Glutamatergic neuron (in vitro differentiated cells): ENCODE measurements at regions not wholly inside any gene's neighbourhood (a gene's known extent, or its start where the extent isn't known, plus 50 kb on each side); places are given as distances from the start of the nearest gene placed in this dataset.

Source experiments
- DNase-seq: peaks from one replicate; pipeline ENCODE4 v3.0.0; 2022
- H3K27ac Mint-ChIP-seq: one replicate; pipeline ENCODE4 v1.8.0; 2020; ENCODE audit warnings: mild to moderate bottlenecking, mixed read lengths, inconsistent platforms; ENCODE audit not compliant: unreplicated experiment
- H3K27me3 Mint-ChIP-seq: one replicate; pipeline ENCODE4 v1.8.0; 2020; ENCODE audit warnings: mild to moderate bottlenecking, moderate library complexity, mixed read lengths, inconsistent platforms; ENCODE audit not compliant: unreplicated experiment
- H3K36me3 Mint-ChIP-seq: one replicate; pipeline ENCODE4 v1.8.0; 2020; ENCODE audit warnings: mild to moderate bottlenecking, mixed read lengths, inconsistent platforms; ENCODE audit not compliant: unreplicated experiment
- H3K4me1 Mint-ChIP-seq: one replicate; pipeline ENCODE4 v1.8.0; 2020; ENCODE audit warnings: mild to moderate bottlenecking, low read depth, mixed read lengths, inconsistent platforms; ENCODE audit not compliant: unreplicated experiment
- H3K4me3 Mint-ChIP-seq: one replicate; pipeline ENCODE4 v1.8.0; 2020; ENCODE audit warnings: mild to moderate bottlenecking, mixed read lengths, inconsistent platforms; ENCODE audit not compliant: unreplicated experiment
- H3K9me3 Mint-ChIP-seq: one replicate; pipeline ENCODE4 v1.8.0; 2020; ENCODE audit warnings: mild to moderate bottlenecking, moderate library complexity, mixed read lengths, inconsistent platforms; ENCODE audit not compliant: unreplicated experiment
- CTCF ChIP-seq: fragments of 200-600 bp; sonication (generic); IDR thresholded peaks from one replicate; pipeline ENCODE4 v1.5.0; 2021; ENCODE audit not compliant: partially characterized antibody, unreplicated experiment

GRCh38 chr3:35070088-35070487, 569.2 kb upstream of the ARPP21 start:
- Mint-ChIP-seq H3K27ac (no peak overlapping the region), H3K4me1 (peaks cover 6% of the 10 kb centered on the region), H3K27me3 (no peaks in the 10 kb centered on the region), H3K9me3 (peaks cover 3% of the 10 kb centered on the region), H3K36me3 (no peaks in the 10 kb centered on the region), H3K4me3 (no peak overlapping the region)
- no peak for TF ChIP-seq CTCF
- no peak for DNase-seq

DNA sequence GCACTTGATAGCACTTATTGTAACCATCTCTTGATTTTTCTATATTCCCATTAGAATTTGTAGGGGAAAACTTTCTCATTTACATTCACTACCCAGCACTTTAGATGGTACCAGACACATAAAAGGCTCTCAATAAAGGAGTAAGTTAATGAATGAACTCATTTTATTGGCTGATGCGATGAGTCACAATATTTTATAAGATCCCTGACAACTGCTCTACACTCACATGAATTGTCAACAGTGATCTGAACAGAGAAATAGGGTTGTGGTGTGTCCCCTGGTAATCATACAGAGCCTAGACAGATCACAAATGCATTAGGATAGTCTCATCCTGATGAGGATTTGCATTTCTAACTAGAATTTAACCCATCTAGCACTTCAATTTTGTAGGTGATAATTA, 567.6 kb upstream of the ARPP21 start:
- Mint-ChIP-seq H3K4me1 (peaks cover 4% of the 10 kb centered on the region), H3K27me3 (no peaks in the 10 kb centered on the region), H3K9me3 (peaks cover 1% of the 10 kb centered on the region), H3K4me3 (no peak overlapping the region), H3K36me3 (no peaks in the 10 kb centered on the region), H3K27ac (no peak overlapping the region)
- no peak for TF ChIP-seq CTCF
- DNase-seq: no peak

GRCh38 chr3:35078780-35079179, 560.5 kb upstream of the ARPP21 start:
- H3K4me1 Mint-ChIP-seq: no peaks in the 10 kb centered on the region
- DNase-seq: no peak
- TF ChIP-seq CTCF: no peak
- no peak overlapping the region for H3K27ac Mint-ChIP-seq
- H3K36me3 Mint-ChIP-seq: no peaks in the 10 kb centered on the region
- H3K9me3 Mint-ChIP-seq: no peaks in the 10 kb centered on the region
- no peaks in the 10 kb centered on the region for H3K27me3 Mint-ChIP-seq
- no peak overlapping the region for H3K4me3 Mint-ChIP-seq

DNA sequence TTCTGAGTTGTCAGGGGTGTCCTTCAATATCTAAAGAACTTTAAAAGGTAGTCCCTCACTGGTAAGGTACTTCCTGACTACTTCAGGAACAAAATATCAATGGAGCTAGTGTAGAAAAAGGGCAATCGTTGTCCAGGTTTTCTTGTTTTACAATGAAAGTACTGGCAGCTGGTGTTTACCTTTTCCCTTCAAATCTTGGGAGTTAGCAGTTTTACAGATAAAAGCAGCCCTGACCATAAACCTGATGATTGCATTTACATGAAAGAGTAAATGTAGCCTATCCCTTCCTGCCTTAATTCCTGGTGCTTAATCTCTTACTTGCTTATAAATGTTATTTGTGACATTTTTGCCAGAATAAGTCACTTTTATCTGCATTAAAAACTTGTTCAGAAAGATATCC, 559.9 kb upstream of the ARPP21 start:
- Mint-ChIP-seq H3K4me1 (no peaks in the 10 kb centered on the region), H3K36me3 (no peaks in the 10 kb centered on the region), H3K27me3 (no peaks in the 10 kb centered on the region), H3K4me3 (no peak overlapping the region), H3K27ac (no peak overlapping the region), H3K9me3 (no peaks in the 10 kb centered on the region)
- no peak for DNase-seq
- TF ChIP-seq CTCF: no peak

DNA sequence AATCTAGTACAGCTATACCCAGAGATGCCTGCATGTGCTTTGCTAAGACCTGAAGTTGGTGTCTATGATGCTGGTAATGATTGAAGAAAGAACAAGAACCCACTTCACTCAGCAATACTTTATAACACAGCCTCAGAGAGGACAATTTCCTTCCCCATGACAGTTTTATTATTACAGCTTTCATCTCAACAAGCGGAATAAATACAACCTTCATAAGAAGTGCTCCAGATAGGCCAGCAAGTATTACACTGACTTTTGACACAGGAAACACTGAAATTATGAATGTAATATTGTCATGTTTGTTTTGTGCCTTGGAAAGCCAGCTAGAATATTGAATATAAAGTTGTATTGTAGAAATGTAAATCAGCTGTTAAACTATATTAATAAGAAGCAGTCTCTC, 557.4 kb upstream of the ARPP21 start:
- H3K27me3 Mint-ChIP-seq: no peaks in the 10 kb centered on the region
- no peaks in the 10 kb centered on the region for H3K9me3 Mint-ChIP-seq
- TF ChIP-seq CTCF: no peak
- H3K36me3 Mint-ChIP-seq: no peaks in the 10 kb centered on the region
- DNase-seq: no peak
- H3K4me3 Mint-ChIP-seq: no peak overlapping the region
- H3K4me1 Mint-ChIP-seq: no peaks in the 10 kb centered on the region
- H3K27ac Mint-ChIP-seq: no peak overlapping the region
